Vagina (tissue), 2 donors: ENCODE measurements at regions not wholly inside any gene's neighbourhood (a gene's known extent, or its start where the extent isn't known, plus 50 kb on each side); places are given as distances from the start of the nearest gene placed in this dataset.

ENCODE experiments used
- POLR2AphosphoS5 ChIP-seq, 2 donors: sonication (generic); formaldehyde crosslinking; IDR thresholded peaks; one replicate each; pipeline ENCODE4 v1.9.0; 2017; ENCODE audit warnings: antibody characterized with exemption in 2 of 2, mild to moderate bottlenecking in 2 of 2, low read depth in 1 of 2; ENCODE audit not compliant: insufficient read depth in 1 of 2
- TF ChIP-seq, protein P1 (sequence below), 3 experiments: fragments of 450-650 bp in 2 of 3; fragments of 200-600 bp in 1 of 3; sonication (generic) in 1 of 3; IDR thresholded peaks; one replicate each; pipeline ENCODE4 v1.5.1; 2017 to 2019; ENCODE audit warnings: antibody characterized with exemption in 3 of 3, mild to moderate bottlenecking in 2 of 3, moderate library complexity in 2 of 3

DNA sequence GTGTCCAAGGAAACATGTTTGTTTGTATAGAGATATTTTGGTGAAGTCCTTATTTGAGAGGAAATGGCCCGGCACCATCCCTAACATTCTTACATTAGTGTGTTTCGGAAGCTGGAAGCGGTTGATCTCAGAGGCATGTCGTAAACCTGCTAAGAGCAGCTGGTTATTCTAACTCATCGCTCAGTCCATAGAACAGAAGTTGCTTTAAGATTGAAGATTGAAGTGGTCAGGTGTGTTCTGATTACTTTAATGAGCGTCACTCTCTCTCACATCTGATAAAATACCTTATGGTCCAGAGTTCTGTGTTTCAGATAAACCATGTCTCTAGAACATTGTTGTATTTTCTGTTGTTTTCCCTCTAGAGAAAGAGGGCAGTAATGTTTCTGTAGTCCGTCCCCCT lies 60.2 kb upstream of the FLT1 start:
- TF ChIP-seq POLR2AphosphoS5 (IDR thresholded peaks at IDR 0.05; ENCODE audit: insufficient read depth in 1 of 2, low read depth in 1 of 2) = no peak
- TF ChIP-seq, protein P1, sequence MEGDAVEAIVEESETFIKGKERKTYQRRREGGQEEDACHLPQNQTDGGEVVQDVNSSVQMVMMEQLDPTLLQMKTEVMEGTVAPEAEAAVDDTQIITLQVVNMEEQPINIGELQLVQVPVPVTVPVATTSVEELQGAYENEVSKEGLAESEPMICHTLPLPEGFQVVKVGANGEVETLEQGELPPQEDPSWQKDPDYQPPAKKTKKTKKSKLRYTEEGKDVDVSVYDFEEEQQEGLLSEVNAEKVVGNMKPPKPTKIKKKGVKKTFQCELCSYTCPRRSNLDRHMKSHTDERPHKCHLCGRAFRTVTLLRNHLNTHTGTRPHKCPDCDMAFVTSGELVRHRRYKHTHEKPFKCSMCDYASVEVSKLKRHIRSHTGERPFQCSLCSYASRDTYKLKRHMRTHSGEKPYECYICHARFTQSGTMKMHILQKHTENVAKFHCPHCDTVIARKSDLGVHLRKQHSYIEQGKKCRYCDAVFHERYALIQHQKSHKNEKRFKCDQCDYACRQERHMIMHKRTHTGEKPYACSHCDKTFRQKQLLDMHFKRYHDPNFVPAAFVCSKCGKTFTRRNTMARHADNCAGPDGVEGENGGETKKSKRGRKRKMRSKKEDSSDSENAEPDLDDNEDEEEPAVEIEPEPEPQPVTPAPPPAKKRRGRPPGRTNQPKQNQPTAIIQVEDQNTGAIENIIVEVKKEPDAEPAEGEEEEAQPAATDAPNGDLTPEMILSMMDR (IDR thresholded peaks at IDR 0.05) = no peak
